Left ventricle myocardium inferior (tissue), 1 donor: ENCODE measurements at regions not wholly inside any gene's neighbourhood (a gene's known extent, or its start where the extent isn't known, plus 50 kb on each side); places are given as distances from the start of the nearest gene placed in this dataset.

Source experiments
- DNase-seq: peaks from one replicate; pipeline ENCODE4 v3.0.0-alpha.2; 2020
- H3K27ac ChIP-seq: fragments of 200-600 bp; replicated peaks from 2 replicates; pipeline ENCODE4 v1.8.0; 2021
- H3K27me3 ChIP-seq: fragments of 200-600 bp; 2 replicates; pipeline ENCODE4 v1.8.0; 2021; ENCODE audit warnings: low read depth
- H3K36me3 ChIP-seq: fragments of 200-600 bp; 2 replicates; pipeline ENCODE4 v1.8.0; 2021
- H3K4me1 ChIP-seq: fragments of 200-600 bp; 2 replicates; pipeline ENCODE4 v1.8.0; 2021
- H3K4me3 ChIP-seq: fragments of 200-600 bp; 2 replicates; pipeline ENCODE4 v1.8.0; 2021; ENCODE audit warnings: mild to moderate bottlenecking, moderate library complexity
- H3K9me3 ChIP-seq: fragments of 200-600 bp; replicated peaks from 2 replicates; pipeline ENCODE4 v1.8.0; 2021
- intact Hi-C: fragments of 100-400 bp; cut with micrococcal nuclease; formaldehyde crosslinking; loops from one replicate; pipeline ENCODE4 v1.11.0; 2022
- TF ChIP-seq, protein P1 (sequence below): fragments of 200-600 bp; IDR thresholded peaks from 2 replicates; pipeline ENCODE4 v1.8.0; 2021; ENCODE audit warnings: antibody characterized with exemption, mild to moderate bottlenecking, borderline replicate concordance
- donor health status: DM: no; HTN: yes; CAD: no; lungs with severe emphysema.

DNA sequence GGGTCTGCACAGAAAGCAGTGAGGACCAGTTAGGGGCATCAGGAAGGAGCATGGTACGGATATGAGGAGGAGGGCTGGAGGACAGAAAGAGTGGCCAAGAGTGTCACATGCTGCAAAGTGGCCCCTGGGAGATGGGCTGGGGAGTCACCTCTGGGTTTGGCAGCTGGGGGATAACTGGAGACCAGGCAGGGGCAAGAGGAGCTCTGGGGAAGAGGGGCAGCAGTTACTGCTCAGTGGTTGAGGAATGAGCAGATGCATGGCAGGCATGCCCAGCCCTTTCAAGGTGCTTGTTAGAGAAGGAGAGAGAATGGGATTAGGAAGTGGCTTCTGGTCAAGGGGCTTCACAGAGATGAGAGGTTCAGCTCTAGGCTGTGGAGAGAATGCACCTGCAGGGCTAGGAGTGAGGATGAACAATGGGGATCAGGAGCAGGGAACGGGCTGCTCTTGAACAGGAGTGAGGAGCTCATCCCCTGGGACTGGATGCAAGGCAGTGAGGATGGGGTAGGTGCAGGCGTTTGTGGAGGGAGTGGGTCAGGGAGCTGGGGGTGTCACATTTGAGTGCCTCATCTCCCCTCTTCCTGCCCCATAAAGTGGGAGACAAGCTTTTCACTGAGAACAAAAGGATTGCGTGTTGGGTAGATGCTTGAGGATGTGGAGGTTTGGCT lies 127.5 kb downstream of the PAPOLA start:
- intact Hi-C loops = no loop called here
- Histone ChIP-seq H3K27me3 (peaks cover 49% of the 10 kb centered on the region), H3K4me1 (no peaks in the 10 kb centered on the region), H3K27ac (no peak overlapping the region), H3K4me3 (no peak overlapping the region), H3K9me3 (peaks cover 12% of the 10 kb centered on the region), H3K36me3 (no peaks in the 10 kb centered on the region)
- DNase-seq = no peak
- TF ChIP-seq, protein P1, sequence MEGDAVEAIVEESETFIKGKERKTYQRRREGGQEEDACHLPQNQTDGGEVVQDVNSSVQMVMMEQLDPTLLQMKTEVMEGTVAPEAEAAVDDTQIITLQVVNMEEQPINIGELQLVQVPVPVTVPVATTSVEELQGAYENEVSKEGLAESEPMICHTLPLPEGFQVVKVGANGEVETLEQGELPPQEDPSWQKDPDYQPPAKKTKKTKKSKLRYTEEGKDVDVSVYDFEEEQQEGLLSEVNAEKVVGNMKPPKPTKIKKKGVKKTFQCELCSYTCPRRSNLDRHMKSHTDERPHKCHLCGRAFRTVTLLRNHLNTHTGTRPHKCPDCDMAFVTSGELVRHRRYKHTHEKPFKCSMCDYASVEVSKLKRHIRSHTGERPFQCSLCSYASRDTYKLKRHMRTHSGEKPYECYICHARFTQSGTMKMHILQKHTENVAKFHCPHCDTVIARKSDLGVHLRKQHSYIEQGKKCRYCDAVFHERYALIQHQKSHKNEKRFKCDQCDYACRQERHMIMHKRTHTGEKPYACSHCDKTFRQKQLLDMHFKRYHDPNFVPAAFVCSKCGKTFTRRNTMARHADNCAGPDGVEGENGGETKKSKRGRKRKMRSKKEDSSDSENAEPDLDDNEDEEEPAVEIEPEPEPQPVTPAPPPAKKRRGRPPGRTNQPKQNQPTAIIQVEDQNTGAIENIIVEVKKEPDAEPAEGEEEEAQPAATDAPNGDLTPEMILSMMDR = no peak

DNA sequence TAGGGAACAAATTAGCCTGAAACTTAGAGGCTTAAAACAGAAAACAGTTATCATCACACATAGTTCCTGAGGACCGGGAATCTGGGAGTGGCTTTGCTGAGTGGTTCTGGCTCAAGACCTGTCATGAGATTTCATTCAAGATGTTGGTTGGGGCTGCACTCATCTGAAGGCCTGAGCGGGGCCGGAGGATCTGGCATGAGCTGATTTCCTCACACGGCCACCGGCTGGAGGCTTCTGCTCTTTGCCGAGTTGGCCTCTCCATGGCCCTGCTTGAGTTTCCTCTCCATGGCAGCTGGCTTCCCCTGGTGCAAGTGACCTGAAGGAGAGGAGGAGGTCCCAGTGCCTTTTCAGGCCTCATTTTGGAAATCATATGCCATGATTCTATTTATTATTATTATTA lies 128.1 kb downstream of the PAPOLA start:
- Histone ChIP-seq H3K36me3 (no peaks in the 10 kb centered on the region), H3K27me3 (peaks cover 43% of the 10 kb centered on the region), H3K9me3 (peaks cover 12% of the 10 kb centered on the region), H3K4me1 (no peaks in the 10 kb centered on the region), H3K27ac (no peak overlapping the region), H3K4me3 (no peak overlapping the region)
- no peak for DNase-seq
- TF ChIP-seq, protein P1 = no peak
- intact Hi-C loops = no loop called here

DNA sequence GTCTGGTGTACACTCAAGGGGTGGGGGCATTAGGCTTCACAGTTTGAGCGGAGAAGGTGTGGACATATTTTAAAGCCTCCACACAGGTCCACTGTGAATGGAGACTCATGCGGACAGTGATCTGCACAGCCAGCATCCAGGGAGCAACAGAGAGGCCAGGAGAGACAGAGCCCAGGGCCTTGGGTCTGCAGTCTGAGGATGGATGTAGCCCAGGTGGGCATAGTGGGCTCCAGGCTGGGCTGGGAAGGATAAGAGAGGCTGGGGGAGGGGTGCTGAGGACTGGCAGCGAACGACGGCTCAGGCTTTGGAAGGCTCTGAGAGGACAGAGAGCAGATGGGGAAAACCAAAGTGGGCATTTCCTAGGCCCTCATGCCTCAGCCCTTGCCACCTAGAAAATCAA lies 128.8 kb downstream of the PAPOLA start:
- peaks cover 36% of the 10 kb centered on the region for H3K27me3 ChIP-seq
- H3K9me3 ChIP-seq = peaks cover 12% of the 10 kb centered on the region
- H3K36me3 ChIP-seq = no peaks in the 10 kb centered on the region
- H3K4me1 ChIP-seq = no peaks in the 10 kb centered on the region
- DNase-seq = no peak
- intact Hi-C loops = no loop called here
- TF ChIP-seq, protein P1 = no peak
- H3K27ac ChIP-seq = no peak overlapping the region
- no peak overlapping the region for H3K4me3 ChIP-seq

DNA sequence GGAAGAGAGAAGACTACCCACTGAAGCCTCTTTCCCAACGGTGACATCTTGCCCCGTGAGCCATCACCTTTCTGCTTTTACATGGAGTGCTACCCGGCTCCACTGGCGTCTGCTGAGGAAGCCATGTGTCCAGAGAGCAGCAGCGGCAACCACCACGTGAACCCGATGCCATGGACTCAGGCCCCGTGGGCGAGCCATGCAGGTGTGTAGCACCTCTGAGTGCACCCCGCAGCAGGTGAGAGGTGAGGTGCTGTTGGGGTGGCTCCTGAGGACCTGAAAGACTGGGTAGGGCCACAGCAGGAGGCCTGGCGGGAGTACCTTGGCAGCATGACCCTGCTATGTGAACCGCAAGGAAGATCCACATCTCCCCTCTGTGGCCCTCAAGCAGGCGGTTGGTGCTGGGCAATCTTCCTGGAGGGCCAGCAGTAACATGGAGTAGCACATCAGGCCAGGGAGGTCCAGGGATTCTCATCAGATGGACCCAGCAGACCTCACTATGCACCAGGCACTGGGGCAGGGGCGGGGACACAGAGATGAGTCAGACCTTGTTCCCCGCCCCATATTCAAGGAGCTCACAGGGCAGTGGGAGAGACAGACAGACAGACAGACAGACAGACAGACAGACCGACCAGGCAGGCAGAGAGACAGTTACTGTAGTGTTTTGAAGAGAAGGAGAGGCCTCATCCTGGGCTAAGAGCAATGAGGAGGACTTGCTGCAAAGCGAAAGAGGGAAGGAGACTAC lies 129.6 kb downstream of the PAPOLA start:
- Histone ChIP-seq H3K27ac (no peak overlapping the region), H3K4me3 (no peak overlapping the region), H3K9me3 (peaks cover 12% of the 10 kb centered on the region), H3K4me1 (no peaks in the 10 kb centered on the region), H3K36me3 (no peaks in the 10 kb centered on the region), H3K27me3 (peaks cover 28% of the 10 kb centered on the region)
- TF ChIP-seq, protein P1 = no peak
- DNase-seq = no peak
- intact Hi-C loops = no loop called here

DNA sequence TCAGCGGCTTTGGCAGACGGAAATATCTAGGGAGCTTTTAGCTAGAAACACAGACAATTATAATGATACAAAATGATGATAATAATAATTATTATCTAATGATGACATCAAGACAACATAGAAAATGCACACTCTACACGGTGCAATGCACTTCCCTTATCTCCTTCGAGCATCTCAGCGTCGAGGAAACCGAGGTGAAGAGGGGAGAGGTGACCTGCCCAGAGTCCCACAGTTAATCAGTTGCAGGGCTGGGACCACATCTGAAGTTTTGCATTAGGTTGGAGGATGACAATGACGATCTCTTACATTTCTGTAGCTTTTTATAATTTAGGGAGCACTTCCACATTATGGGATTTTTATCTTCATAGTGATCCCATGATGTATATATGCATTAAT lies 130.2 kb downstream of the PAPOLA start:
- intact Hi-C loops = no loop called here
- Histone ChIP-seq H3K27me3 (peaks cover 22% of the 10 kb centered on the region), H3K4me3 (no peak overlapping the region), H3K9me3 (peaks cover 12% of the 10 kb centered on the region), H3K27ac (no peak overlapping the region), H3K36me3 (no peaks in the 10 kb centered on the region), H3K4me1 (no peaks in the 10 kb centered on the region)
- TF ChIP-seq, protein P1 = no peak
- DNase-seq = no peak
